ENCODE measurements at regions not wholly inside any gene's neighbourhood (a gene's known extent, or its start where the extent isn't known, plus 50 kb on each side); places are given as distances from the start of the nearest gene placed in this dataset.

DNA sequence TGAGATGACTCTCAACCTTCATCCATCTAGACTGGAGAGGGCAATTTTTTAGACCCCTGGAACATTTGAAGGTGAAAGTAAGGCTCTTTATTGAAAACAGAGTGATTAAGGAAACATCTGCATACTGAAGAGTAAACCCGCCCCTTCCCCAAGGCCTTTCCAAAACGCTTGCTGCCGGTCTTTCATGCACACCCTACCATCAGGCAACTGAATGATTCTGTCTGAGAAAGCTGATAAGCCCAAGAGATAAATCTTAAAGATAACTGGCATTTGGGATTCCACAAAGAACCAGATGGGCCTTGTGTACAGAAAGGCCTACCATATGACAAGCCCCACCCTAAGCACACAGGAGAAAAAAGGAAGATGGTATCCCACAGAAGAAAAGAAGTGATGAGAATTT lies 54.4 kb upstream of the PIK3R1 start:
- no peak for DNase-seq

- DNase-seq: no peak
These were observed 56.2 kb upstream of the PIK3R1 start for GRCh38 chr5:68159224-68159951.

- DNase-seq: no peak
These were observed 59.6 kb upstream of the PIK3R1 start for GRCh38 chr5:68155940-68156339.

DNA sequence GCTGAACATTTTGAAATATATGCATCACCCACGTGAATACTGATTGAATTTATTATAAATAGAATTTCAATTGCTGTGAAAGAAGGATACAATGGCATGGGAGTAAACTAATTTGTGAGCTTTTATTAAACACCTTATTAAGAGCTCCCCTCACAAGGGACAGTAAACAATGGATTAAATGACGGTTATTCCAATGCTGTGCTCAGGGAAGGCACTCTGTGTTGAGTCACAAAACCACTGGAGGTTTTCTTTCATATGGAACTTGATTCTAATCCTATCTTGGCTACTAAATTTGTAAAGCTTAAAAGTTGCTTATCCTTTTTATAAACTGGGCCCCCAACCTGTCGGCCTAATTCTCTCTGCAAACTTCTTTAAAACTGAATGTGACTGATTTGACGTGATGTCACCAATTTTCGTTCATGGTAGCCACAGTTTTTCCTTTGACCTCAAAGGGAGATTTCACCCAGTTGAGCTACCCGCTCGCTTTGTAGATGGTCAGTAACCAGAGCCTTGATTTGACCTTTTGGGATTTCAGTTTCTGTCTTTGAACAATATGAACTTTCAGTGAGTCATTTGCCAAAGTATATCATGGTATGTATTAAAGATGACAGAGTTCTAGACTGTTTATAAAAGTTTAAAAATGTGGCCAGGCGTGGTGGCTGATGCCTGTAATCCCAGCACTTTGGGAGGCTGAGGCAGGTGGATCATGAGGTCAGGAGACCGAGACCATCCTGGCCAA lies 61.3 kb upstream of the PIK3R1 start:
- DNase-seq: no peak

GRCh38 chr5:68151812-68152211 lies 63.7 kb upstream of the PIK3R1 start:
- no peak for DNase-seq

DNA sequence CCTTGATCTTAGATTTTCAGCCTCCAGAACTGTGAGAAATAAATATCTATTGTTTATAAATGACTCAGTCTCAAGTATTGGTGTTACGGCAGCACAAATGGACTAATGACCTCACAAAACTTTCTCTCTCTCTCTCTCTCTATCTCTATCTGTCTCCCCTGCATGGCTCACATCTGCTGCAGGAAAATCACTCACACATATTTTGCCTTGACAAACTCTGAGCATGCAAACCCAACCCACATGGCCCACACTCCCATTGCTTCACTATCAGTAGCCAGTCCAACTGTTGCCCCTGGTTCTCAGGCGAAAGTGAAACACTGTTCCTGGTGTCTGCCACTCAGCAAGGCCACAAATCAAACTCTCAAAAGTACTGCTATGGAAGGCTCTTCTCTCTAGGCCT lies 66.4 kb upstream of the PIK3R1 start:
- no peak for DNase-seq

- no peak for DNase-seq
These were observed 67.5 kb upstream of the PIK3R1 start for GRCh38 chr5:68148096-68148495.

- DNase-seq: no peak
These were observed 67.9 kb upstream of the PIK3R1 start for GRCh38 chr5:68147659-68148058.

DNA sequence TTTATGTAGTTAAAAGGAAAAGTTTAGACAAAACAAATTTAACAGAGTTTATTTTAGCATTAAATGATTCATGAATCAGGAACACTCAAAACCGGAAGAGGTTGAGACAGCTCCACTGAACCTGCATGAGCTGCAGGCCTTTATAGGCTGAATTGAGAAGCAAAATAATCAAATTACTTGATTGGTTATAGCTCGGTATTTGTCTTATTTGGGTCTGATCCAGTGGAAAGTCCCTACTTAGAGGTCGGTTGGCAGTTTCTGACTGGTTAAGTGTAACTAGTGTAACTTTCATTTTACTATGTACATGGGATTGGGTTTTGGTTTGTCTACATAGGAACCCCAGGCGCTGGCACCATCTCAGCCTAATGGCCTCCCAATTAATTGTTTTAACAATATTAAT lies 74.1 kb upstream of the PIK3R1 start:
- DNase-seq: no peak

GRCh38 chr5:68140763-68141162 lies 74.8 kb upstream of the PIK3R1 start:
- DNase-seq: no peak

- DNase-seq: no peak
These were observed 75.7 kb upstream of the PIK3R1 start for GRCh38 chr5:68139611-68140441.

DNA sequence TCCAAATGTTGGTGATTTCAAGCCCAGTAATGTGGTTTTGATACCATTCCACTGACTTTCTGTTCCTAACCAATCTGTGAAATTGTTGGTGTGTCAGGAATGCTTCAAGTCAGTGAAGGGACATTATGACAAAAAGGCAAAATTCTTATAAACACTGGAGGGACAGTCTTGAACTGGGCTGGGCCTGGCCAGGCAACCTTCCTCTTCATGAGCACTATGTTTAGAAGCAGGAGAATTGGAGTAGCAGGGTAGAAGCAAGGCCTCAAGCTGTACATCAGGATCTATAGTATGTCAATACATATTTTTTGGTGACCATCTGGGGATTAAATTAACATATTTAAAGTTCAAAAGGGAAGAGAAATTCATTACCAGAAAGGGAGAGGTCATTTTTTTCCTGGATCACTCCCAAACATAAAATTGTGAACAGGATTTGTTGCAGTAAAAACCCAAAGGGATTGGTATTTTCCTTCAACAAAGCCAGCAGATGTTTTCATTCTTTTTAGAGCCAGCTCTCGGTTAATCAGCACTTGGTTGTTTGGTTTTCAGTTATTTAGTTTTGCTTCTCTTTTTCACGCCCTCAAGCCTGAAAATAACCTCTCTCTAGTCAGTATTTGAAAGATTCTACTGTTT lies 77.9 kb upstream of the PIK3R1 start:
- DNase-seq: no peak

- DNase-seq: no peak
These were observed 80.8 kb upstream of the PIK3R1 start for GRCh38 chr5:68134669-68135313.

DNA sequence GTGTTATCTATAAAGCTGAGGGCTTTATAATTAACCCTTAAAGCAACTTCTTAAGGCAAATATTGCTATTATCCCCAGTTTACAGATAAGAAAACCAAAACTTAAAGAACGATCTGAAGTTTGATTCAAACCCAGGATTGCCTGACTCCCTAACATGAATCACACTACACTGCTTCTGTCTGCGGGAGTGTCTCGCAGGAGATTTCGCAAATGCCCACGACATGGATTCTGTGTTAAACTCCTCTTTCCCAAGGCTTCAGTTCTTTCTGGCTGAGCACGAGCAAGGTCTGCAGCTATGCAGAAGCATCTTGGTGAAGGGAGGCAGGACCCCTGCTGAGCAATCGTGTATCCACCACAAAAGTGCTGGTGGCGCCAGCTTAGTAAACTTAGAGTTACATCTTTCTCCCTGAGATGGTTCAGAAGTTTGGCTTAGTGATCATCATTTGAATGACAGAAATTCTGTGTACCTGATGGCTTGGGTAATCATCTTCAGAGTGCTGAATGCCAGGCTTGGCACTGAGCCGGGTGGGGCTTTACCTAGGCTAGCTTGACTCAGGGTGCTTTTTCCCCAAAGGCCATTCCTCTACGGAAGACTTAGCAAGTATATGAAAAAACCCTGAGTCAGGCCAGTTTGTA lies 81.4 kb upstream of the PIK3R1 start:
- DNase-seq: no peak

DNA sequence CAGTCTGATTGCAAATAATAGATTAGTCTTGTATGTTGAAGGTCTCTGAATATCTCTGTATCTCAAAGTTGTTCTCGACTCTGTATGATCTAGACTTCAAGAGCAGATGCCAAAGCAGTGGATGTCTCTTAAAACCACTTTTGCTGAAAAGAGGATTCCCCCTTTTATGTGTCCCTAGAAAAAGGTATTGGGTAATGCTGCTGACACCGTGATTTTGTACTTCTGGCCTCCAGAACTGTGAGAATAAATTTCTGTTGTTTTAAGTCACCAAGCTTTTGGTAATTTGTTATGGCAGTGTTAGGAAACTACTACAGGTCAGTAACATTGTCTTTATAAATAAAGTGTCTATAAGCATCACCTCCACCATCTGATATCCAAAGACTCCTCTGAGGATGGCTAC lies 85.3 kb upstream of the PIK3R1 start:
- no peak for DNase-seq

DNA sequence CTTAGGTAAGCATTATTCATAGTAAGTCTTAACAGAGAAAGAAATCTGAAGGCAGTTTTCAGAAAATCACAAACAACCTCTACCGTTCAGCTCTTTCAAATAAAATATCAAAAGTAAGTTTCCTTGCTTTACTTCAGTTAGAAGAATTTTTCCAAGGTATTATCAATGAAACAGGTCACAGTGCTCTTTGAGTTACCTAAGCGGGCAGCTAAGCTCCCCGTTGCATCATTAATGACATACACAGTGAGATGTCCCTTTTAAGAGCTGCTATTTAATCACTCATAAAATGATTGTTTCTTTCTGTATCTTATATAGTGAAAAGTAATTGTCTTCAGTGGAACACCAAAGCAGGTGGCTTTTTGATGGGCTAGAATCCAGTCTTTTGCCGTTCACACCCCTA lies 86.2 kb upstream of the PIK3R1 start:
- DNase-seq: no peak

GRCh38 chr5:68126886-68127285 lies 88.7 kb upstream of the PIK3R1 start:
- no peak for DNase-seq

DNA sequence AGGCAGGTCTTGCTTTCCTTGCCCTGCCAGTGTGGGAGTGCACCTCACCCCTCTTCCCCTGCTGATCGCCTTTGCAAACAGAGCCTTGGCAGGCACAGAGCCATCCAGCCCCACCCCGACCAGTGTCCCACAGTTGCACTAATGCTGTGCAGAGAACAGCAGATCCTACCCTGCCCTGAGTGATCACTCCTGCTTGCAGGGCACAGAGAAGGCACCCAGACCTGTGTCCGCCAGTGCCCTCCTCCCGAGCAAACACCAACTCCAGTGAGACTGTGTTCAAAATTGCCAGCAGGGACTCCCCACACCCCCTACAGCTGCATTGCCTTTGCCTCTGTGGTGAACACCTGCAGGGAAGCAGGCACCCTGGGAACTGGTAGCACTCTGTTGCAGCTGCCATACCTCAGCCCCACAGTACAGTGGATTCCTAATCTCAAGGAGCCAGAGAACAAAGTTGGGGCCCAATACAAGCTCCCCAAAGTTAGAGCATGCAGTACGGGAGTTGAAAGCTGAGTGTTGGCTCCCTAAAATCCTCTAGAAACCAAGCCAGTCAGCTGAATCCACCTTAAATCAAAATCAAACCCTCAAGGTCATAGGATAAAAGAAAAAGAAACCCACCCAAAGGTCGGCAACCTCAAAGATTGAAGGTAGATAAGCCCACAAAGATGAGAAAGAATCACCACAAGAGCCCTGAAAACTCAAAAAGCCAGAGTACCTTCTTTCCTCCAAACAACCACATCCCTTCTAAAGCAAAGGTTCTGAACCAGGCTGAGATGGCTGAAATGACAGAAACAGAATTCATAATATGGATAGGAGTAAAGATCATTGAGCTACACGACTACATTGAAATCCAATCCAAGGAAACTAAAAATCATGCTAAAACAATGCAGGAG lies 92.9 kb upstream of the PIK3R1 start:
- no peak for DNase-seq

DNA sequence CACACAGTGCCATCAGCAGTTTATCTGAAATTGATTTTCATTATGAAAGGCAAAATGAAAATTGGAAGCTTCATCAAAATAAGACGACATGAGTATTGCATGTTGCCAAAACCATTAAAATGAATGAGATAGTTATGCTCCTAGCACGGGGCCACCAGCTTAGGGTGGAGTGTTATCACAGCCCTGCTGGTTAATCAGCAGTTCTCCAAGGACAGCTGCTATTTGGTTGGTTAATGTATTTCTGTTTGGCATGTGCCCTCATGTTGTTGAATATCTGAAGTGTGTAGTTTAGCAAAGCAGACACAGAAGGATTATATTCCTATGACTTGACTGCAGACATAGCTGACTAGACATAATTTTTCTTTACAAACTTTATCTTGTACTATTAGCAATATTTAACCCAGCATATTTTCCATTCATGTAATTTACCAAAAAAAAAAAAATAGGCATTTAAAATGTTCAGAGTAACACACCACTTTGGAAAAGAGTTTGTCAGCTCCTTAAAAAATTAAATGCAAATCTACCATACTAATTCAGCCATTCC lies 98.6 kb upstream of the PIK3R1 start:
- no peak for DNase-seq

- no peak for DNase-seq
These were observed 99.1 kb upstream of the PIK3R1 start for GRCh38 chr5:68116408-68116807.

DNA sequence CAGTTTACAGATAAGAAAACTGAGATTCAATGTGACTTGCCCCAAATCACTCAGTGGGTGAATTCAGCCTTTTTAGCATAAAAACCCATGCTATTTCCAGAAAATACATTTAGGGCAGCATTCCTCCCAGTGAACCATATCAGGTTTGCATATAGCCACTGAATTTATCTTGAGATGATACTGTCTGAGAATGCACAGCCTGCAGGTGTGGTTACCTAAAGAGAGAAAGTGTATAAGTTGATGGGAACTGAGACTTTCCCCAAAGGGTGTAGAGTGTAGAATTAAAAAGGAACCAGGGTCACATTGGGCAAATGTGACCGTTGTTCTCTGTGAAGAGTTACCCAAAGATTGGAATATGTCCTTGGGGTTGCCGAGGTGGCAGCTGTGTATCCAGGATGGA lies 100.0 kb upstream of the PIK3R1 start:
- no peak for DNase-seq
